Mucosa of rectum (tissue), 2 donors: ENCODE measurements at regions not wholly inside any gene's neighbourhood (a gene's known extent, or its start where the extent isn't known, plus 50 kb on each side); places are given as distances from the start of the nearest gene placed in this dataset.

Experiments
- H3K27ac ChIP-seq, 2 donors: one replicate each; pipeline ENCODE4 v1.7.0; 2013; ENCODE audit warnings: inconsistent platforms in 2 of 2, low read depth in 2 of 2, low read length in 2 of 2
- H3K27me3 ChIP-seq, 2 donors: one replicate each; pipeline ENCODE4 v1.7.0; 2013; ENCODE audit warnings: low read length in 2 of 2; ENCODE audit not compliant: control insufficient read depth in 2 of 2, insufficient read depth in 2 of 2
- H3K36me3 ChIP-seq, 2 donors: one replicate each; pipeline ENCODE4 v1.7.0; 2013; ENCODE audit warnings: low read length in 2 of 2; ENCODE audit not compliant: control insufficient read depth in 2 of 2, insufficient read depth in 2 of 2
- H3K4me1 ChIP-seq, 2 donors: one replicate each; pipeline ENCODE4 v1.7.0; 2013; ENCODE audit warnings: low read length in 2 of 2, mild to moderate bottlenecking in 1 of 2; ENCODE audit not compliant: control insufficient read depth in 2 of 2, insufficient read depth in 2 of 2
- H3K4me3 ChIP-seq, 2 donors: one replicate each; pipeline ENCODE4 v1.7.0; 2013; ENCODE audit warnings: low read length in 2 of 2
- H3K9ac ChIP-seq, 2 donors: one replicate each; pipeline ENCODE4 v1.7.0; 2013; ENCODE audit warnings: low read length in 2 of 2, low read depth in 1 of 2, mild to moderate bottlenecking in 1 of 2
- H3K9me3 ChIP-seq, 2 donors: one replicate each; pipeline ENCODE4 v1.7.0; 2013; ENCODE audit warnings: low read length in 2 of 2; ENCODE audit not compliant: control insufficient read depth in 2 of 2
- donor health status: healthy.
- donor health status: Normal muscosa, but diverticular disease.

DNA sequence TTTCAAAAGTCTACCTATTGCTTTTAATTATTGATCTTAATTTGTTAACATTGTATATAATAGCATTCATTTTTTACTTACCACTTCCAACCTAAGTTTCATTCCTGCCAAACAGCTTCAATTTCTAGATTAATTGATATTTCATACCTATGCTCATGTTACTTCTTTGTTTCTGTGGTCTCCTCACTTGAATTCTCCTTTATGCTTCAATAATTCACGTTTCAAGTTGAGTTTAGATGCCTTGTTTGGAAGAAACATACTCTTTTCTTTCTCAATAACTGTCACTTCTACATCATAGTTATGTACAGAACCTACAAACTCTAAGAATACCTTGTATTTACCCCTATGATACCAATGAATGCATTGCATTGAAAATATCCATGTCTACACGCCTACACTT is 862.2 kb upstream of the LRATD1 start:
- no peak overlapping the region for H3K27ac ChIP-seq
- no peaks in the 10 kb centered on the region for H3K4me1 ChIP-seq
- no peaks in the 10 kb centered on the region for H3K27me3 ChIP-seq
- no peak overlapping the region for H3K9ac ChIP-seq
- no peaks in the 10 kb centered on the region for H3K9me3 ChIP-seq
- no peak overlapping the region for H3K4me3 ChIP-seq
- no peaks in the 10 kb centered on the region for H3K36me3 ChIP-seq

DNA sequence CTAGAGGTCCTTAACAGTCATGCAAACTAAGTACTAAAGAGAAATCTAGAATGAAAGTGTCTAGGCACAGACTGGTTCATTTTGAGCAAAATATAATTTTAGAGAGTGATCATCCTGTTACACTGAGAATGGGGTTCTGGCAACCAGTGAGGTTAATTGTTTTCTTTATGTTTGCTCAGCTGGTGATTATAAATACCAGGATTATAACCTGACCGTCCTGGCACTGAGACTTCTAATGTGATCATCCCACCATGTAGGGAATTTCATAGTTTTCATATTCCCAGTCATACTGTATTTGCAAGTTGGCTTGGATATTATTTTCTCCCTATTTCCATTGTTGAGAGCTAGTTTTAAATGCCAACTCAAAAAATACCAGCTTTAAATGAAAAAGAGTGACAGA is 852.5 kb upstream of the LRATD1 start:
- Histone ChIP-seq H3K4me3 (no peak overlapping the region), H3K27ac (no peak overlapping the region), H3K9me3 (no peaks in the 10 kb centered on the region), H3K36me3 (no peaks in the 10 kb centered on the region), H3K27me3 (no peaks in the 10 kb centered on the region), H3K9ac (no peak overlapping the region), H3K4me1 (no peaks in the 10 kb centered on the region)

DNA sequence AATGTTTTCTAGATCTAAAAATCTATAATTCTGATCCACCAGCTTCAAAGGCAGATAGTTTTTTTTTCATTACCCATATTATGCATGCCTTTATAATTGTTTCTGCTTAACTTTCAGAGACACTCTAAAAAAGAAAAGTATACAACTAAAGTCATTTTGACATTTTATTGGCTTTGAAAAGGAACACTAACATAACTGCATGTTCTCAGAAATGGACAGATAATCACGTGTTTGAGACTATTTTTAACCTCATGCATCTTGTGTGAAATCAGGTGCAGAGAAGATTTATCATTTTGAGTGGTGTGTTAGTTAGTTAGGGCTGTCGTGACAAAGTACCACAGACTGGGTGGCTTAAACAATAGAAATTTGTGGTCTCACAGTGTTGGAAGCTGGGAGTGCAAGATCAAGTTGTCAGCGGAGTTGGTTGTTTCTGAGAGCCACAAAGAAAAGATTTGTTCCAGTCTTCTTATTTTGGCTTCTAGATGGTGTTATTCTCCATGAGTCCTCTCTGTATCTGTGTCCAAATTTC is 841.4 kb upstream of the LRATD1 start:
- Histone ChIP-seq H3K27ac (no peak overlapping the region), H3K4me3 (no peak overlapping the region), H3K27me3 (no peaks in the 10 kb centered on the region), H3K9me3 (no peaks in the 10 kb centered on the region), H3K4me1 (no peaks in the 10 kb centered on the region), H3K36me3 (no peaks in the 10 kb centered on the region), H3K9ac (no peak overlapping the region)

DNA sequence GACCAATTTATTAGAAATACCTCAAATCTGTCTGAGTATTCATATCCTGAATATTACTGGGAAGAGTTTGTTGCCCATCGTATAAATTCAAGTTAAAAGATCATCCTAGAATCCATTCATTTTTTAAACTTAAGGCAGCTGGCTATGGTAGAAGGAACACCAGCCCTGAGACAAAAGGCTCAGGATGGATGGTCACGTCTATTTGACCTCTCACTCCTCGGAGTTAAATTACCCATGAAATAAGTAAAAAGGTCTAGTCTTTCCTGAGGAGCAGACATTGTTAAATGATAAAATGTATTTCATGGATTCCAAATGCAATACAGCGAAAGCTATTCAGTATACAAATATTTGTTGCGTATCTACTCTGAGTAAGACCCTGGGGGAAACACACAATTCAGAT is 826.0 kb upstream of the LRATD1 start:
- Histone ChIP-seq H3K4me3 (no peak overlapping the region), H3K36me3 (no peaks in the 10 kb centered on the region), H3K9me3 (no peaks in the 10 kb centered on the region), H3K27me3 (no peaks in the 10 kb centered on the region), H3K27ac (no peak overlapping the region), H3K4me1 (no peaks in the 10 kb centered on the region), H3K9ac (no peak overlapping the region)

DNA sequence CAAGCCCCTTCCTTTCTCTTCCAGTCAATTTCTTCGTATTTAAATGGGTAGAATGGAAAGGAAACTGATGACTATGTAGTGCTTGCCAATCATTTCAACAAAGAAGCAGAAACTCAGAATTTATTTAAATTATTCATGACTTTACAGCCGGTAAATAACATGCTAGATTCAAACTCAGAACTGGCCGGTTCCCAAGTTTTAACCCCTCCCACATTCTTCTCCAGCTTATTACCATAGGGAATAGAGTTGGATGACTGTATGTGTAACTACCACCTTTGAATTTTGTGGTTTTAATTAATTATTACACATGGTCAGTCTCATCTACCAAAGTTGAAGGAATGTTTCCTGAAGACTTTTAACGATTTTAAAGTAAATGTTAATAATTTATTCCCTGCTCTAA is 819.3 kb upstream of the LRATD1 start:
- no peaks in the 10 kb centered on the region for H3K27me3 ChIP-seq
- no peaks in the 10 kb centered on the region for H3K9me3 ChIP-seq
- no peak overlapping the region for H3K4me3 ChIP-seq
- H3K4me1 ChIP-seq = no peaks in the 10 kb centered on the region
- no peak overlapping the region for H3K9ac ChIP-seq
- no peaks in the 10 kb centered on the region for H3K36me3 ChIP-seq
- no peak overlapping the region for H3K27ac ChIP-seq

DNA sequence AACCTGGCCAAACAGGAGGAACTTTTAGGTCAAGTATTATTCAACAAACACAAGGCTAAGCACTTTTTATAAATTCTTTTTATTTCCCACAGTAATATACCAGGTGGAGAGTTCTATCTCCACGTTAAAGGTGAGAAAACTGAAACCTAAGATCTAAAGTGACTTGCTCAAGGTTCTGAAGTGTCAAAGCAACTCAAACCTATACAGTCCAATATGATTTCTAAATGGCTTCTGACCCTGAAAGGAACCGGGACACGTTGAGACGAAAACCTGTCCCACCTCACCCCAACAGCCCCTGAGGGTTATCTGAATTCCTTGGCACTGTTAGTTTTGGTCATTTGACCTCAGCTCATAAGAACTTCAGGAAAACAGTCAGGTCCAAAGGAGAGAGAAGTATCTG is 814.5 kb upstream of the LRATD1 start:
- Histone ChIP-seq H3K9me3 (no peaks in the 10 kb centered on the region), H3K4me1 (no peaks in the 10 kb centered on the region), H3K36me3 (no peaks in the 10 kb centered on the region), H3K27ac (no peak overlapping the region), H3K9ac (no peak overlapping the region), H3K27me3 (no peaks in the 10 kb centered on the region), H3K4me3 (no peak overlapping the region)

DNA sequence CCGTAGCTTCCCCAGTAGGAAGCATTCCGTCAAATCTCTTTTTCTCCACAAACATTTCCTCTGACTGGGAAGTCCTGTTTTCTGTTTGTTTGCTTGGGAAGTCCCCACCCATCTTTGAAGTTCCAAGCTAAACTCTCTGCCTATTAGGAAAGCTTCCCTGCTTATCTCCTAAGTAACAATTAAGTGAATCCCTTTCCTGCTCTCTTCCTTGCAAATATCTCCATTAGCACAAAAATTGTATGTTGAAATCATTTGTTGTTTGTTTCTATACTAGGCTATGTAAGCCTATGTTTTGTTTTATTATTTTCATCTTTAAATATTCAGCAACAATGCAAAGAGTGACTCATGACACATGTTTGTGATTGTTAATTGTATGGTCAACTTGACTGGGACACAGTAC is 812.6 kb upstream of the LRATD1 start:
- Histone ChIP-seq H3K9ac (no peak overlapping the region), H3K4me3 (no peak overlapping the region), H3K9me3 (no peaks in the 10 kb centered on the region), H3K36me3 (no peaks in the 10 kb centered on the region), H3K4me1 (no peaks in the 10 kb centered on the region), H3K27ac (no peak overlapping the region), H3K27me3 (no peaks in the 10 kb centered on the region)

DNA sequence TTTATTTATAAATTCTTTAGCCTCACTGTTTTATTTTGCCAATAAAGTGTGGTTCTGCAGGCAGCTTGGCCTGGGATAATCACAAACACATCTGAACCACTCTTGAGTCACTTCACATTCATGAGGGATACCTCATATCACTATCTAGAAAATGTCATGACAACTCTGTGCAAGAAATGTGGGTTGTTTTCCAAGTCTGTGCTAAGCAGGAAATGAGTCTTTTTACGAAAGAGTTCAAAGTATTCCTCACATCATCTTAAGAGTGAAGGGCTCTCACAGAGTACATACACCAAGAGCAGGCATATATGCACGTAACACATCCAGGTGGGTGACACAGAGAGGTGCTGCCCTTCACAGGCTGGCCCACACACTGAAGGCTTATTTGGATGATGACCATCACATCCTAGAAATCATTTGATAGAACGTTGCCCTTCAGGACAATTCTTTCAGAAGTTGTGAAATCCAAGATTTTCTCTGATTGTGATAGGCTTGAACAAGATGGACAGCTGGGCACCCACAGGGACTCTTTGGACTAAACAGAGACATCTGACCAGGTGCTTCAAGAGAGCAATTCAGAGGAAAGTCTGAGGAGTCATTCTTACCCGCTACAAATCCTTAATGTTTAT is 811.1 kb upstream of the LRATD1 start:
- no peak overlapping the region for H3K9ac ChIP-seq
- H3K4me1 ChIP-seq = no peaks in the 10 kb centered on the region
- H3K36me3 ChIP-seq = no peaks in the 10 kb centered on the region
- H3K27me3 ChIP-seq = no peaks in the 10 kb centered on the region
- no peak overlapping the region for H3K27ac ChIP-seq
- H3K4me3 ChIP-seq = no peak overlapping the region
- no peaks in the 10 kb centered on the region for H3K9me3 ChIP-seq

DNA sequence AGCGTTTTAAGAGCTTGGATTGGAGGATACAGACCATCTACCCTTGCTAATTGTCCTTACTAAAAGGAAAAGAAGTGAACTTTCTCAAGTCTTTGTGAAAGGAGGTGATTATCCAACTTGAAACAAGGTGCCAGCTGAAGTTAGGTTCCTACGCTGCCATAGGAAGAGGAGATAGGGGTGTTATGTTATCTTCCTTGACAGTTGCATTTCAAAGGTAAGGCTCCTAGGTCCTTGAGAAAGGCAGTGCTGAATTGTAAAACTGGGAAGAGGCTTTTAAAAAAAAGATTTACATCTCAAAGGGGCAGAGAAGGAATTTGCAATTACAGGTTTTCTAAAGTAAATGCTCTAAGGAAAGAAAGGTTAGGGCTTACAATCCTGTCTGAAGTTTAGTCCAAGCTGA is 810.2 kb upstream of the LRATD1 start:
- no peak overlapping the region for H3K4me3 ChIP-seq
- no peaks in the 10 kb centered on the region for H3K27me3 ChIP-seq
- no peaks in the 10 kb centered on the region for H3K9me3 ChIP-seq
- no peak overlapping the region for H3K27ac ChIP-seq
- H3K9ac ChIP-seq = no peak overlapping the region
- H3K36me3 ChIP-seq = no peaks in the 10 kb centered on the region
- no peaks in the 10 kb centered on the region for H3K4me1 ChIP-seq

DNA sequence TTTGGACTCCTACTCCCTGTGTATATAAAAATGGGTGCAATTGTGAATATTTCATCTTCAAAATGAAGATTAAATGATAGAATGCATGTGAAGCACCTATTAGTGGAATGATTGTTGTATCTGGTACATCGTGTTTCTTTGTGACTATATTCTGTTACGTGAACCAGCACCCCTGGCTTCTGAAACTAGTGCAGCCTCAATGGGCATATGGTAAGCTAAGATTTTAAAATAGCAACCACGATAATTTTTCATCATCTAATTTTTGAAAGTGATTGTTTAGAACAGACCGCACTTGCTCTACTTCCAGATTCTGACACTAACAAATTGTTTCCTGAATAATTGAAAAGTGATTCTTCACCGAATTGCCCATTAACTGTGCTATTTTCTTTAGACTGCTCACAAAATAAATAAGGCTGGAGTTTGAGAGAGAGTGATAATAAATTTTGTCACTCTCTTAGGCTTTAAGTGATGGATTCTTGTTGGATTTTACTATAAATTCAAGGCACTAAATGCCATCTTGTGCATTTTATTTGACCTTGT is 806.1 kb upstream of the LRATD1 start:
- H3K27me3 ChIP-seq = no peaks in the 10 kb centered on the region
- no peak overlapping the region for H3K27ac ChIP-seq
- H3K4me1 ChIP-seq = no peaks in the 10 kb centered on the region
- no peaks in the 10 kb centered on the region for H3K36me3 ChIP-seq
- H3K9me3 ChIP-seq = no peaks in the 10 kb centered on the region
- H3K4me3 ChIP-seq = no peak overlapping the region
- H3K9ac ChIP-seq = no peak overlapping the region
